Vagina (tissue), 2 donors: ENCODE measurements at regions not wholly inside any gene's neighbourhood (a gene's known extent, or its start where the extent isn't known, plus 50 kb on each side); places are given as distances from the start of the nearest gene placed in this dataset.

Experiments
- CTCF ChIP-seq, 3 experiments: fragments of 450-650 bp in 2 of 3; fragments of 200-600 bp in 1 of 3; sonication (generic) in 1 of 3; IDR thresholded peaks; one replicate each; pipeline ENCODE4 v1.5.1; 2017 to 2019; ENCODE audit warnings: antibody characterized with exemption in 3 of 3, mild to moderate bottlenecking in 2 of 3, moderate library complexity in 2 of 3
- POLR2A ChIP-seq, 2 donors: fragments of 450-650 bp; IDR thresholded peaks; one replicate each; pipeline ENCODE4 v1.6.1; 2017; ENCODE audit warnings: antibody characterized with exemption in 2 of 2, mild to moderate bottlenecking in 2 of 2, moderate library complexity in 2 of 2

GRCh38 chr5:113902917-113903660, 389.6 kb downstream of the YTHDC2 start:
- TF ChIP-seq POLR2A (IDR thresholded peaks at IDR 0.05) (no peak), CTCF (IDR thresholded peaks at IDR 0.05) (no peak)
